ENCODE measurements at regions not wholly inside any gene's neighbourhood (a gene's known extent, or its start where the extent isn't known, plus 50 kb on each side); places are given as distances from the start of the nearest gene placed in this dataset.

DNA sequence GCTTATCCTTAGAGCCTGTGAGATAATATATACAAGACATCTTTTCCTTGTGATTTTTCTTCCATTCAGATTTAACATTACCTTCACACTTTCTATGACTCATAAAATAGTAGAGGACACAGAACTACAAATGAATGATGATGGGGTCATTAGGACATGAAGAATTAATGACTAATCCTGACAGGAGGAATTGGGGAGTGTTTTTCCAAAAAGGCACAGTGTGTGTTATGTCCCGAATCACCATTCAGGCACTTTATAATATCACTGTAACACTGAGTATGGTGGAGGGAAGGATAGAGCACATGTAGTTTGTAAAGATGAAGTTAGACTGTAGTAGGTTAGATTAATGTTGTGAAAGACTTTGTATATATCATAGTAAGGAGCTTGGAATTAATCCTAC, 391.3 kb downstream of the JRKL start:
- Histone ChIP-seq H2BK120ac (ENCODE audit: low read depth, low read length) (no peak overlapping the region), H3K4me3 (ENCODE audit: insufficient read depth, low read depth, low read length) (no peak overlapping the region), H3K9ac (ENCODE audit: low read depth, low read length) (no peak overlapping the region), H3K4me2 (ENCODE audit: low read depth, low read length) (no peak overlapping the region), H4K5ac (ENCODE audit: low read depth, low read length) (no peak overlapping the region), H3K36me3 (ENCODE audit: control insufficient read depth, insufficient read depth, low read length) (no peaks in the 10 kb centered on the region), H3K4ac (ENCODE audit: low read depth, low read length) (no peak overlapping the region), H4K8ac (ENCODE audit: low read depth in 2 of 2, low read length in 2 of 2) (no peak overlapping the region), H3K9me3 (ENCODE audit: control insufficient read depth, insufficient read depth, low read length) (no peaks in the 10 kb centered on the region), H2BK5ac (ENCODE audit: low read depth, low read length, poor library complexity, severe bottlenecking) (no peak overlapping the region), H2BK20ac (ENCODE audit: low read depth, low read length) (no peak overlapping the region), H4K91ac (ENCODE audit: insufficient read depth, low read depth, low read length) (no peak overlapping the region), H3K14ac (replicated peaks; ENCODE audit: low read depth, low read length) (no peak overlapping the region), H3K27ac (ENCODE audit: insufficient read depth, low read length) (no peak overlapping the region), H2AK5ac (ENCODE audit: low read depth, low read length) (no peak overlapping the region), H3K27me3 (ENCODE audit: control insufficient read depth, insufficient read depth, low read length) (no peaks in the 10 kb centered on the region), H2BK15ac (ENCODE audit: low read depth, low read length) (no peak overlapping the region), H3K9me1 (ENCODE audit: insufficient read depth, low read length) (no peaks in the 10 kb centered on the region), H3K79me1 (ENCODE audit: low read depth in 1 of 2, low read length in 2 of 2) (no peaks in the 10 kb centered on the region), H3K4me1 (ENCODE audit: control insufficient read depth, insufficient read depth, low read length) (no peaks in the 10 kb centered on the region), H2AFZ (replicated peaks; ENCODE audit: low read length, poor library complexity) (no peak overlapping the region), H3K23ac (ENCODE audit: low read depth, low read length) (no peak overlapping the region), H4K20me1 (ENCODE audit: insufficient read depth, low read length) (no peaks in the 10 kb centered on the region), H3K56ac (ENCODE audit: extremely low read depth, insufficient read depth, low read length) (no peak overlapping the region), H3K18ac (ENCODE audit: low read depth, low read length) (no peak overlapping the region), H2AK9ac (replicated peaks; ENCODE audit: low read depth, low read length, poor library complexity) (no peak overlapping the region)
- ChIA-PET CTCF (no interaction called here), POLR2A (ENCODE audit: unreplicated experiment) (no interaction called here)
- TF ChIP-seq RAD21 (IDR thresholded peaks at IDR 0.05; ENCODE audit: low read length) (no peak), POLR2A (IDR thresholded peaks at IDR 0.05; ENCODE audit: low read depth, low read length) (no peak), SMC3 (IDR thresholded peaks at IDR 0.05; ENCODE audit: low read depth, low read length) (no peak), MAFK (IDR thresholded peaks at IDR 0.05; ENCODE audit: low read depth, low read length) (no peak), RFX5 (IDR thresholded peaks at IDR 0.05; ENCODE audit: low read depth, low read length) (no peak), MAZ (IDR thresholded peaks at IDR 0.05; ENCODE audit: borderline replicate concordance, low read depth, low read length) (no peak), NFE2L2 (IDR thresholded peaks at IDR 0.05; ENCODE audit: low read depth, low read length) (no peak)
- TF ChIP-seq, protein P1, sequence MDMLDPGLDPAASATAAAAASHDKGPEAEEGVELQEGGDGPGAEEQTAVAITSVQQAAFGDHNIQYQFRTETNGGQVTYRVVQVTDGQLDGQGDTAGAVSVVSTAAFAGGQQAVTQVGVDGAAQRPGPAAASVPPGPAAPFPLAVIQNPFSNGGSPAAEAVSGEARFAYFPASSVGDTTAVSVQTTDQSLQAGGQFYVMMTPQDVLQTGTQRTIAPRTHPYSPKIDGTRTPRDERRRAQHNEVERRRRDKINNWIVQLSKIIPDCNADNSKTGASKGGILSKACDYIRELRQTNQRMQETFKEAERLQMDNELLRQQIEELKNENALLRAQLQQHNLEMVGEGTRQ (IDR thresholded peaks at IDR 0.05; ENCODE audit: low read depth, low read length) = no peak
- in situ Hi-C loops (cut with MboI; ENCODE audit: low sequenced_read_pairs) (no loop called here), dilution Hi-C loops (cut with HindIII; ENCODE audit: low sequenced_read_pairs, unreplicated experiment) (no loop called here), intact Hi-C loops (cut with micrococcal nuclease) (no loop called here)
- ATAC-seq (ENCODE audit: low read depth) (no peak), DNase-seq (no peak)
- no CpG with 5 or more reads among the region's 1 CpG for whole genome bisulfite sequencing, 2 experiments (ENCODE audit: extremely low coverage in 2 of 2, insufficient read length in 1 of 2)
- BruUV-seq (replicated peaks) = no TSS peak

Measured in IMR-90 (cell line).